ENCODE measurements at regions not wholly inside any gene's neighbourhood (a gene's known extent, or its start where the extent isn't known, plus 50 kb on each side); places are given as distances from the start of the nearest gene placed in this dataset.

DNA sequence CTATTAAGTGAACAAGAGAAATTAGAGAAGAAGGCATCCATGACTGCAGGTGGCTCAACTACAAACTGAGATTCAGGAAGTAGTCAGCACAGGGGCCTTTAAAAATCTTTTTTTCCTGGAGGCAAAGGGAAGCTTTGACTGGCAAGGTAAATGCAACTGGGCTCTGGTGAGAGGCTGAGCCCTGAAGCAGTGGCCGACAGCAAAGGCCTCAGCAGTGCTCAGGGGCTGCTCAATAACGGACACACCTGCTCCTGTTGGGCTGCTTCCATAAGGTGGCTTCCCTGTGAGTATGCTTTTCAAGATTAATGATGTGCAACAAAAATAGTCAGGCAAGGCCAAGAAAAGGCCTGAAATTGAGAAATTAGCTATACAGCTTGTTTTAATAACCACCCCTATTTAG lies 134.2 kb upstream of the RGMB start (continued):
- TF ChIP-seq EGR1 (IDR thresholded peaks at IDR 0.05; ENCODE audit: low read depth in 2 of 2) = no peak

DNA sequence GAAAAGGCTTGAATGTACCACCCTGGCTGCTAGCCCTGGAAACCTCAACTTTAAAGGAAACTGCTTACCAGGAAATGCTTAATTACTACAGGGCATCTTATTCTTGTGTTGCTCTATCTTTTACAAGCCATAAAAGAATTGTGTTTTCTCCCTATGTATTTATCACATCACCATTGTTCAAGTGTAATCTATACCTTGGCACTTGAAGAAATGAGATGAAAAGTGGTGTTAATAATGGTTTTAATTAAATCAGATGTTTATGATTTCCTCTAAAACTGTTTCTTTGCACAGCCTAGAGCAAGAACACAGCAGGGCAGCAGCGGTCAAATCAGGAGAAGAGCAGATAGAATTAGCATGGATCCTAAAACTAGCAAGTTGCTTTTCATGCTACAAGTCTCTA lies 131.8 kb upstream of the RGMB start:
- Histone ChIP-seq H3K4me1 (ENCODE audit: control insufficient read depth in 4 of 4, insufficient read depth in 4 of 4, low read length in 3 of 4) (no peaks in the 10 kb centered on the region), H3K4me3 (ENCODE audit: low read depth in 1 of 3, low read length in 3 of 3) (no peak overlapping the region), H3K36me3 (ENCODE audit: control insufficient read depth in 4 of 4, insufficient read depth in 3 of 4, low read depth in 1 of 4, low read length in 3 of 4) (no peaks in the 10 kb centered on the region), H3K27ac (ENCODE audit: low read depth in 1 of 2, low read length in 2 of 2) (no peak overlapping the region), H3K9me3 (ENCODE audit: control insufficient read depth in 4 of 4, low read length in 3 of 4) (no peaks in the 10 kb centered on the region), H3K27me3 (ENCODE audit: control insufficient read depth in 4 of 4, insufficient read depth in 4 of 4, low read length in 3 of 4) (peaks cover 0 to 3% (median 0%) of the 10 kb centered on the region in 4 donors), H3K9ac (ENCODE audit: low read depth in 1 of 2, low read length in 2 of 2) (no peak overlapping the region)
- DNase-seq (ENCODE audit: low spot score) = no peak
- WGBS = 83% methylated on average over 1 of the region's 1 CpG
- TF ChIP-seq JUND (IDR thresholded peaks at IDR 0.05) (no peak), REST (IDR thresholded peaks at IDR 0.05) (no peak), NR2F2 (IDR thresholded peaks at IDR 0.05) (no peak), FOXA2 (IDR thresholded peaks at IDR 0.05) (no peak), ZBTB33 (IDR thresholded peaks at IDR 0.05) (no peak), HNF4G (IDR thresholded peaks at IDR 0.05) (no peak), ATF3 (IDR thresholded peaks at IDR 0.05) (no peak), EGR1 (IDR thresholded peaks at IDR 0.05; ENCODE audit: low read depth in 2 of 2) (no peak), RAD21 (IDR thresholded peaks at IDR 0.05) (no peak)
- TF ChIP-seq, protein P1, sequence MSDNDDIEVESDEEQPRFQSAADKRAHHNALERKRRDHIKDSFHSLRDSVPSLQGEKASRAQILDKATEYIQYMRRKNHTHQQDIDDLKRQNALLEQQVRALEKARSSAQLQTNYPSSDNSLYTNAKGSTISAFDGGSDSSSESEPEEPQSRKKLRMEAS (IDR thresholded peaks at IDR 0.05) = no peak
- TF ChIP-seq, protein P2, sequence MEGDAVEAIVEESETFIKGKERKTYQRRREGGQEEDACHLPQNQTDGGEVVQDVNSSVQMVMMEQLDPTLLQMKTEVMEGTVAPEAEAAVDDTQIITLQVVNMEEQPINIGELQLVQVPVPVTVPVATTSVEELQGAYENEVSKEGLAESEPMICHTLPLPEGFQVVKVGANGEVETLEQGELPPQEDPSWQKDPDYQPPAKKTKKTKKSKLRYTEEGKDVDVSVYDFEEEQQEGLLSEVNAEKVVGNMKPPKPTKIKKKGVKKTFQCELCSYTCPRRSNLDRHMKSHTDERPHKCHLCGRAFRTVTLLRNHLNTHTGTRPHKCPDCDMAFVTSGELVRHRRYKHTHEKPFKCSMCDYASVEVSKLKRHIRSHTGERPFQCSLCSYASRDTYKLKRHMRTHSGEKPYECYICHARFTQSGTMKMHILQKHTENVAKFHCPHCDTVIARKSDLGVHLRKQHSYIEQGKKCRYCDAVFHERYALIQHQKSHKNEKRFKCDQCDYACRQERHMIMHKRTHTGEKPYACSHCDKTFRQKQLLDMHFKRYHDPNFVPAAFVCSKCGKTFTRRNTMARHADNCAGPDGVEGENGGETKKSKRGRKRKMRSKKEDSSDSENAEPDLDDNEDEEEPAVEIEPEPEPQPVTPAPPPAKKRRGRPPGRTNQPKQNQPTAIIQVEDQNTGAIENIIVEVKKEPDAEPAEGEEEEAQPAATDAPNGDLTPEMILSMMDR (IDR thresholded peaks at IDR 0.05; ENCODE audit: low read depth, low read length, missing input control) = no peak

DNA sequence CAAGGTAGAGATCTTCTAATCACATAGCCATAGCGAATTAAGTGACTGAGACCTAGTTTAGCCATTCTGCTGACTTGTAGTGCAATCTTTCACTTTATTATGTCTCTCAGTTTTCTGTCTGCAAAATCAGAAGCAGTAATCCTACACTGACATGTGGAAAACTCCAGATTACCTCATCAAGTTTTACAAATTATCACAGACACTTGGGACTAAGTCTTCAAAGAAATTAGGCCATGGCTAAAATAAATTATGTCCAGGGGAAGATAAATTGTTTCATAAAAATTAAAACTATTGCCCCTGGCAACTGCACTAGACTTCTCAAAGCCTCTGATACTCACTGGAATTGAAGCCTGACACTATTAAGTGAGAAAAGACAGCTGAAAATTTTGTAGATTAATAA lies 129.9 kb upstream of the RGMB start:
- DNase-seq (ENCODE audit: low spot score) = no peak
- WGBS = 61% methylated on average over 1 of the region's 1 CpG
- H3K4me3 ChIP-seq (ENCODE audit: low read depth in 1 of 3, low read length in 3 of 3) = no peak overlapping the region
- H3K27me3 ChIP-seq (ENCODE audit: control insufficient read depth in 4 of 4, insufficient read depth in 4 of 4, low read length in 3 of 4) = peaks cover 0 to 3% (median 0%) of the 10 kb centered on the region in 4 donors
- no peaks in the 10 kb centered on the region for H3K36me3 ChIP-seq (ENCODE audit: control insufficient read depth in 4 of 4, insufficient read depth in 3 of 4, low read depth in 1 of 4, low read length in 3 of 4)
- no peak for TF ChIP-seq HNF4G (IDR thresholded peaks at IDR 0.05)
- H3K4me1 ChIP-seq (ENCODE audit: control insufficient read depth in 4 of 4, insufficient read depth in 4 of 4, low read length in 3 of 4) = no peaks in the 10 kb centered on the region
- H3K27ac ChIP-seq (ENCODE audit: low read depth in 1 of 2, low read length in 2 of 2) = no peak overlapping the region
- H3K9ac ChIP-seq (ENCODE audit: low read depth in 1 of 2, low read length in 2 of 2) = no peak overlapping the region
- no peaks in the 10 kb centered on the region for H3K9me3 ChIP-seq (ENCODE audit: control insufficient read depth in 4 of 4, low read length in 3 of 4)

Data from liver (tissue), 8 donors.